NCI-H69 (cell line): ENCODE measurements at regions not wholly inside any gene's neighbourhood (a gene's known extent, or its start where the extent isn't known, plus 50 kb on each side); places are given as distances from the start of the nearest gene placed in this dataset.

ENCODE experiments used
- DNase-seq: peaks from one replicate; lab custom pipeline; 2025; lab: John Stamatoyannopoulos, UW

DNA sequence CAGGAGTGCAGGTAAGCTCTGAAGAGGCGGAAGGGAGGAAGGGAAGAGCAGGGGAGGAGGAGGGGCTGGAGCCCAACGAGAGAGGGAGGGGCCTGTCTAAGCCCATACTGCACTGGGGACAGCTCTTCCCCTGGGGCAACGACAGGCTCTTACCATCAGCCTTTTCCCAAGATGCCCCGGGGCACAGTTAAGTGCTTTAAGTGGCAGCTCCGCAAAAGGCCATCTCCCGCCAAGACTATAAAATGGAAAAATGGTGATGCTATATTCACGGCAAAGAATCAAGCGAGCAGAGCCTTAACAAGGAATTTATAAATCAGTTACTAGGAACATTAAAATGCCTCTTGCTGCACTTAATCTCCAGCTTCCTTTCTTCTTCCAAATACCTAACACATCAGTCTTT, 110.2 kb upstream of the NLRP1 start:
- DNase-seq, result peak; percentile 55

DNA sequence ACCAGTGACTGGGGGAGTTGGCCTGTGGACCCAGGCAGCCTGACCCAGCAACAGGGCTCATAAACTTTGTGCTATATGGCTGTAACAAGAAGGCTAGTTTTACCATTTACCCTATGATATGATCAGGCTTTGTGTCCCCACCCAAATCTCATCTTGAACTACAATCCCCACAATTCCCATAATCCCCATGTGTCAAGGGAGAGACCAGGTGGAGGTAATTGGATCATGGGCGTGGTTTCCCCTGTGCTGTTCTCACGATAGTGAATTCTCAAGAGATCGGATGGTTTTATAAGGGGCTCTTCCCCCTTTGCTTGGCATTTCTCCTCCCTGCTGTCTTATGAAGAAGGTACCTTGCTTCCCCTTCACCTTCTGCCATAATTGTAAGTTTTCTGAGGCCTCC, 111.2 kb upstream of the NLRP1 start:
- no peak for DNase-seq

DNA sequence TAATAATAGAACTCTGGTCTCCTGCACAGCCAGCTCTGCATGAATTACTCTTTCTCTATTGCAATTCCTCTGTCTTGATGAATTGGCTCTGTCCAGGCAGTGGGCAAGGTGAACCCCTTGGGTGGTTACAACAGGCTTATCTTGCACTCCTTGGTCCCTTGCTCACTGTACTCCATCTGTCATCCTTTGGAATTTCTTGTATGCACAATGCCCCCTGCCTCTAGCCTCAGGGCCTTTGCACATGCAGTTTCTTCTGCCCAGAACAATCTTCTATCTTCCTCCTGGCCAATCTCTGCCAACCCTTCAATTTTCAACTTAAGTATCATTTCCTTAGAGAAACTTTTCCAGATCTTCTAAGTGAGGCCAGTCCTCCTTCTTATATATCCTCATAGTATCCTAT, 114.7 kb upstream of the NLRP1 start:
- DNase-seq, result no peak

DNA sequence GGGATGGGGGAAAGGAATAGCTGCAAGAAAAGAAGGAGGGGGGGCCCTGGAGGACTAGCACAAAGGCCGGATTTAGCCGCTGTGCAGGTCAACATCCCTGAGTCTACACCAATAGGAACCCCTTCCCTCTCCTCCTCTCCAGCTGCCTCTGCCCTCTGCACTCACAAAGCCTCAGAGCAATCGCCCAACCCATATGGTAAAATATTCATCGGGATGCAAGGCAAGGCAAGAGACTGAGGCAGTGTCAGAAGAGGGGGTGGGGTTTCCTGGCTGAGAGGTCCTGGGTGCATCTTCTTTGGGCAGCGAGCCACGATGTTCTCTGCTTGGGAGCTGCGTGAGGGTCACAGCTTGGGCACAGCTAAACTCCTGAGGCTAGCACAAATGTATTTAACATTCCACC, 115.5 kb upstream of the NLRP1 start:
- no peak for DNase-seq

DNA sequence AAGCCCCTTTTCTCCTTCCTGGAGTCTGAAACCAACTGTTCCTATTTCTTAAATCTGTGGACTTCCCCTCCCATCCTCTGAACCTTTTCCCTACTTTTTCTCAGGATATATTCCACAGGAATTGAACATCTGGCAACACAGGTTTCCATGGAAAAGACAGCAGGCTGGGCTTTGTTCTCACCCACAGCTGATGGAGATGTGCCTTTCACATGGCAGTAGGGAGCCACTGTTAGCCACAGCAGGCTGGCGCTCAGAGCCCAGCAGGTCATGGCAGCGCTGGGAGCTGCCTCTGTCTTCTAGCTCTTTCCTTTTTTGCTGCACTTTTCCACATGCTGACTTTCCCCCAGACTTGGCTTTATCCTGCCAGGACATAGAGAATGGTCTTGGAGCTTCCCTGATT, 116.4 kb upstream of the NLRP1 start:
- DNase-seq, result peak; percentile 67

DNA sequence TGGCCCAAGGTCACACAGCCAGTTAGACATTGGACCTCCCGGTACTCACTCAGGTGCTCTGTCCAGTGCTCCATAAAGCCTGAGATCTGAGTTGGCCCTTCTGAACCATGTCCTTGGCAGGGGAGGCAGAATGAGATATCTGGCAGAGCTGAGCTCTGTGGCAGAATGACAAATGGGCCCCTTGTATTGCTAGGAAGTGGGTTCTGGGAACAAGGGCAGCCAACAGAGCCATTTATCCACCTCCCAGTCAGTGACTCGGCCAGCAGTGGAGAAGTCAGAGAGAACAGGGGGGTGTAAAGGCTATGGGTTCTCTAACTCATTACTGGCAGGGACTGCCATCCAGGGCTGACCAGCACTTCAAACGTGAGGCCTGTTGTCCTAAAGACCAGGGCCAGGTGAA, 117.1 kb upstream of the NLRP1 start:
- DNase-seq, result no peak

DNA sequence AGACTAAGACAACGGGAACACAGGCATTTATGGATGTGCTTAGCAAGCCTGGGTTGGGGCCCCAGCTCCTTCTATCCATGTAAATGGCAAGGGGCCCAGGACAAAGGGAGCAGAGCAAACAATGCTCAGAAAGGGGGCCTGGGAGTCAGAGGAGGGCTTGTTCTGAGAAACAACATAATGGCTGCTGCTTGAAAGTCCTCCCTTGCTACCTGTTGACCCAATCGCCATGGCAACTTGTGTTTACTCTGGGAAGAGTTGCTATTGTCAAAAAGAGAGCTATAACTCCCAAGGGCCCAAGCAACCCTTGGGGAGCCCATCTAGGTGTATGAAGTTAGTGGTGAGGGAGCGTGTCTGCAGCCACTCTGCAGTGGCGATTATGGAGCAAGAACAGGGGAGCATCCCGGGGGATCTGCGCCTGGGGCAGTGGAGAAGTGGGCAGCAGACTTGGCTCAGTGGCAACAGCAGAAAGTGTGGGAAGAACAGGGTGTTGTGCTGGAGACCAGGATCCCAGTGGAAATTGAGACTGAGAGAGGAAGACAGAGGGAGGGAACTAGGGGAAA, 118.7 kb upstream of the NLRP1 start:
- DNase-seq, result peak; percentile 66

DNA sequence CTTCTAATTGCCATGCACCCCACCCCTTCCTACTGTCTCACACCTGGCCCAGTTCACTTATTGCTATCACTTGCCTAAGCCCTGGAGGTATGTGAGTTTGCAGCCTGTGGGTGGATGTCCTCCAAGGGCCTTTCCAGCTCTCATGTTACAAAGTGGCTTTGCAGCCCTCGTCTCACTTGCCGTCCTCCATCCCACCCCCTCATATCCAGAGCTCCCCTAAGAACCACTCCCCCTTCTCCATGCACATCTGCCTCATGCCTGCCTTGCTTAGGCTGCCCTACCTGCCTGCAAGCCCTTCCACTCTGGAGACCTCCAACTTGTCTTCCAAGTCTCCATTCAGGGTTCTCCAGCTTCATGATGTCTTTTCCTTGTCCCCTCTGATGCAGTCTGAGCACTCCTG, 119.4 kb upstream of the NLRP1 start:
- DNase-seq, result peak; percentile 27

DNA sequence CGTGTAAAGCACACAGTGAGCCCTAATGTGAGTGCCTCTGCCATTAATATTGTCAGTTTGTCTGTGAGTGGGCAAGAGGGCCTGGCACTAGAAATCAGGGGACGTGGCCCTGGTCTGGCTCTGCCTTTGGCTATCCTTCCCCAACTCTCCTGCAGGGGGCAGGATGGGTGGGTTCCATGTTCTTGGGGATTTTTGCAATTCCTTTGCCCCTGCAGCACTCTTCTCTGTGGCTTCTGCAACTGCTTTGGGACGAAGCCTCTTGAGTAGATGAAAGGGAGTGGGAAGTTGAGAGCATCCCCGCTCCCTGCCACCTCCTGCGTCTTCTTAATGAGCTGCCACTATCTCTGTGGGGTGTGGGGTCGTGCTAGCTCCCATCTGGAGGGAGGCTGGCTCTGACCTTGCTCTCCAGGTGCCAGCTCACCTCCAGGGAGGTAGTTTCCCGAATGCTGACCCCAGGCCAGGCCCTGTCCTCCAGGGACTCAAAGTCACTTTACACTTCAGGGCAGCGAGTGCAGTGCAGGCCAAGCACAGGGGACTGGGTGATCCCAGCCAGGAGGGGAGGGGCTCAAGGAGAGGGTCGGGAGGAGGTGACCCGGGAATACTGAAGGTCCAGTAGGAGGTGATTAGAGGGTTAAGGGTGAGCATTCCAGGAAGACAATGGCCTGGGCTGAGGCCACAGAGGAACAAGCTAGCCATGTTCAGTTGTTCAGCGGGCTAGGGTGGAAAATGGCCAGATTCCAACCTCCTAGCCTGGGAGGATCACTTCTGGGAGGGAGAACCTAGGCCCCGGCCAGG, 121.0 kb upstream of the NLRP1 start:
- peak; percentile 4 for DNase-seq

DNA sequence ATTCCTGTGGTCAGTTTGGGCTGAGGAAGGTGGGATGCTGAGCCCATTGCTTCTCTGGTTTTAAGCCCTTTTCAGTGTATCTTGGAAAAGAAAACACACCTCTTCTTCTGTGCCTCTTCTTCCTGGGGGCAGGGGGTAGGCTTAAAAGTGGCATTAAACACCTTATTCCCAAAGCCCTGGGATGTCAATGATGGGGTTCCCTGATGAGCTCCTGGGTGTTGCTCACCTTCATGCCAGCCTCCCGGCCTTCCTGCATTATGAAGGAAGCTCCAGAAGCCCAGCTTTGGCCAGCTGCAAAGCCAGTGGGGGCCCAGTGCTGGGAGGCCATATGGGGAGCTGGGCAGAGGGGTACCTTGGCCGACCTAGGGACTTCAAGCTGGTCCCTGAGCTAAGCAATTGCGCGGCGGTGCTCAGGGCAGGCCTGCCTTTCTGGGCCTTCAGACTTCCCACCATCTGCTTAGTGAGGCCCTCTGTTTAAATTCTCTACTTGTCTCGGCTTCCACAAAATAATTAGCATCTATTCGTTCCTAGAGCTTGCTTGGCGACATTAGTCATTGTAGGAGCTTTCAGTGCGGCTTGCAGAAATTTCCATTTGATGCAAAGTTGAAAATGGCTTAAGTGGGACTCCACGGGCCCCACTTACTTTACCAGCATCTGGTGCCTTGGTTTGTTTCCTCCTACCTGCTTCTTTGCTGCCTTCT, 121.7 kb upstream of the NLRP1 start:
- no peak for DNase-seq

DNA sequence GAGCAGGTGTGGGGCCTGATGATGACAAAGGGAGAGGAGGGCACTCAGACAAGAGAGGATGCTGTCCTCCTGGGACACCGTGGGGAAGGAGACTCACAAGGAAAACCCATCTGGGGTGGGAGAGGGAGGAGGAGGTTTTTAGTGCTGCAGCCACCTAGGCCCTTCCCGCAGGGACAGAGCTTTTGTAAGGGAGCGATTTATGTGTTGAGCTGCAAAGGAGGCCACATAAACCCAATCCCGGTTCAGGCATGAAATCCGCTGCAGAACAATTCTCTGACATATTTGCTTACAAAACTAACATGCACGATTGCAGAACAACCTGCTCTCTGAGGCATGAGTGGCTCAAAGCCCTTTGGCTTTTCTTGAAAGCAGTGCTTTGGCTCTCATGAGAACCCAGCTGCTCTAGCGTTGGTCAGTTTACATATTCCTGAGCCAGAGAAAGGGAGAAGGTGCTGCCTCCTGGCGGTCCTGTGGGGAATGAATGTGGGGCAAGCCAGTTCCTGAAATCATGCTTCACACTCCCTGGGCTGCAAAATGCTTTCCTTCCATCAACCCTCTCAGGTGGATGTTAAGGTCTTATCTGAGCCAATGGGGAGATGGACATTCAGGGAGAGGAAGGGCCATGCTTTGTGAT, 122.4 kb upstream of the NLRP1 start:
- DNase-seq, result peak; percentile 68

DNA sequence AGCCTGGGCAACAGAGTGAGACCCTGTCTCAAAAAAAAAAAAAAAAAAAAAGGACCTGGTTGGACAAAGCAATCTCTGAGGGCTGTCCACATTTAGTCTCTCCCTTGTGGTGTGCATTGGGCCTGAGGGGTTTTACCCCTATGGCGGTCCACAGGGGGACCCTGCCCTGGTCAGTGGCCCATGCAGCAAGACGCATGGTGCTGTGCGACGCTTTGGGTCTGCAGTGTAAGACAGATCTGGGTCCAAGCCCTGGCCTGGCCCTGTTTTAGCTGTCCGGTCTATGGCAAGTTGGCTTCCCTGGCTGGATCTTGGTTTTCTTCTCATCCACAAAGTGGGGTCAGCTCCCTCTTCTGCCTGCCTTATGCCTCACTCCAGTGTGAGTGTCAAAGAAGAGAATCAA, 123.2 kb upstream of the NLRP1 start:
- no peak for DNase-seq

DNA sequence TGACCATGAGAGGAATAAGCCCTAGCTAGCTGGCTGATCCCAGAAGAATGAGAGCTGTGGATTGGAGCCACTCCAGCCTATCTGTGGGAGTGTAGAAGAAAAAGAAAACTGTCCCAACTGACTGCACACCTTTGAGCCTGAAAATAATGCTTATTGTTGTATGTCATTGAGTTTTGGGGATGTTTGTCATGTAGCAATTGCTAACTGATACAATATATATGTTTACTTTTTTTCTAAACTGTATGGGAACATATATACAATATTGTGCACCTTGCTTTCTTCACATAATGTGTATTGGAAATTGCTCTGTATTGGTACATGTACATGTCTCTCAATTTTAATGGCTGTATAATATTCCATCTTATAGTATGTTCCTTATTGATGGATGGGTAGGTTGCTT, 124.0 kb upstream of the NLRP1 start:
- DNase-seq, result no peak

DNA sequence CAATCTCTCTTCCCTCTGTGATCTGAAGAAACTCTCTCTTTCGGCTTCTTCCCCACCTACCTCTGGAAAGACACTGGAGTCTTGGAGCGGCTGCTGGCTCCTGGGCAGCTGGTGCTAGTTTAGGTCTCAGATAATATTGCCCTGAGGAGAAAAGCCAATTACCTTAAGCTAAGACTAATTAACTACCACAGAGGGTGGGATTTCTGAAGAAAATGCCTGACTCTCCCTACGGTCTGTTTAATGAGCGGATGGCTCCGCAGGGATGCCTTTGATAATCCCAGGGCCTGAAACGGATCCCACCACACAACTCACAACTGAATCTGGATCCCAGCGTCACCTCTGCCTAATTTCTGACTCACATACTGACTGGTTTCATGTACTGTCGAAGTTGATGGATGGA, 127.0 kb upstream of the NLRP1 start:
- peak; percentile 84 for DNase-seq

DNA sequence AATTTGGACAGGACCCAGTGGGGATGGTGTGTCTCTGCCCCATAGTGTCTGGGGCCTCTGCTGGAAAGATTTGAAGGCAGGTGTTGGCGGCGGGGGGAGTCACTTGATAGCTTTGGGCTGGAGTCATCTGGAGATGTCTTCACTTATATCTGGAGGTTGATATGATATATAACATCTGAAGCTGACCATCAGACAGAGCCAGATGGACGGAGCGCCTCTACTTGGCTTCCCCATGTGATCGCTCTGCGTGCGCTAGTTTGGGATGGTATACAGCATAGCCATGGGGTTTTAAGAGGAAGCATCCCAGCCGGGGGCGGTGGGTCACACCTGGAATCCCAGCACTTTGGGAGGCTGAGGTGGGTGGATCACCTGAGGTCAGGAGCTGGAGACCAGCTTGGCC, 130.7 kb upstream of the NLRP1 start:
- no peak for DNase-seq

DNA sequence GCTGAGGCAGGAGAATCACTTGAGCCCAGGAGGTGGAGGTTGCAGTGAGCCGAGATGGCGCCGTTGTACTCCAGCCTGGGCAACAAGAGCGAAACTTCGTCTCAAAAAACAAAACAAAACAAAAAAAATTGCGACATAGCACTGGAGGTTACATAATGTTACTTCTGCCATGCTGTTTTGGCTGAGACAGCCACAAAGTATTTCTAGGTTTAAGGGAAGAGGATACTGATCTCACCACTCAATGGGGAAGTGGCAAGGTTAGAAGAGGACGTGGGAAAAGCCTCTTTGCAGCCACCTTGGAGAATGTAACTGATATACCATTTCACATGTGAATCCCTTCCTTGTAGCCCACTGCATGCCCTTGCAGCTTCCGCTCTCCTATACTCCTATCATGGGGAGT, 131.2 kb upstream of the NLRP1 start:
- DNase-seq, result no peak

DNA sequence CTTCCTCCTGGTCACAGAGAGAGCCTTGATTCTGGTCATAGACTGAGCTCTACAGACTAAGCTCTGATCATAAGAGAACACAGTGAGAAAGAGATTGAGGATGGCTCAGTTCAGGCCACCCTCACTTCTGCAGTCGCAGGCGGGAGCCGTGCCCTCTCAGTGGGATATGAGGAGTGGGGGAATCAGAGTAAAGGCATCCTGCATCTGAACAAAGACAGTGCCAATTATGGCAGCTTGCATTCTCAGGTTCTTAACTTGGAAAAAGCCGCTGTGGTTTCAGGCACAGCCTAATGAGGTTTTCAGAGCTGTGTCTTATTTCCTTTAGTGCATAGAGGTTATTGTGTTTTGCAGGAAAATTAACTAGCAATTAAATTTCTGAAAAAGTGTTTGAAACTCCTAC, 134.4 kb upstream of the NLRP1 start:
- peak; percentile 8 for DNase-seq

DNA sequence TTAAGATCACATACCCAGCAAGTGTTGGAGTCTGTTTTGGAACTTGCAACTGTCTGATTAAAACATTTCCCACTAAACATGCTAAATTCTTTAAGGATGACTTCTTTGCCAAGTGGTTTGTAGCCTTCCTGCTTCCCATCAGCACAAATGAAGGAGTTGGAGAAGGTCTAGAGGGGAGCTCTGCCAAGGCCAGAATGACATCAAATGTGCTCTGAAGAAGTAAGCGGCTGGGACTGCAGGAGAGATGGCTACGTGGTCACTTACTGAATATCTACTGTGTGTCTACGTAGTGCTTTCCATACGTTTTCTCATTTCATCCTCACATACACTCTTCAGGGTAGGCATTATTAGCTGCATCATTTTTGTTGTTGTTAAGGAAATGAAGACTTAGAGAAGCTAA, 135.7 kb upstream of the NLRP1 start:
- no peak for DNase-seq

DNA sequence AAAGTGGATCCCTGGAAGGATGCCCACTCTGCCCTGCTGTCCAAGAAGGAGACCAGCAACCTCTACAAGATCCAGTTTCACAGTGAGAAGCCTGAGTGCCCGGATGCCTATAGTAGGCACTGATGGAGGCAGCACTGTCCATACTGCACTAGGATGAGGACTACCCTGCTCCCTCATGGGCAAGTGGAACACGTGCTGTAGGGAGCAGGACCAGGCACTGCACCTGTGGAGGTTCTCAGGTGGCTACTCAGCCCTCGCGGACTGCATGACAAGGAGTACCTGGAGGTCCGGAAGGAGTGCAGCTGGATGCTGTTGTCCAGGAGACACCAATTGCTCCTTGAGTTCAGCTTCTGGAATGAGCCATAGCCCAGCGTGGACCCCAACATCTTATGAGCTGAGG, 146.1 kb upstream of the NLRP1 start:
- DNase-seq, result no peak

DNA sequence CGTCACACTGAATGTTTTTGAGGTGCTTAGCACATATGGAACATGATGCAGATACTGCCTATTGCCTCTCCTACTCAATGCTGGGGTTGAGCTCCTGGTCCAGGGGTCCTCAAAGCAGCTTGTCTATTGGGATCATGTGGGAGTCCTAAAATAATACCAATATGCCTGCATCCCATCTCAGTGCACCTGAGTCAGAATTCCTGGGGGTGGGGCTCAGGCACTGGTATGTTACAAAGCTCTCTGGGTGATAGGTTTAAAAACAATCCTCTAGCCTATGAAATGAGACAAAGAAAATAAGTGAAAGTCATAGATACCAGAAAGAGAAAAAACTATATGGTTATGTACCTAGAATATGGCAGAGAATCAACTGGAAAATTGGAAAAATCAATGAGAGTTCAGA, 156.6 kb upstream of the NLRP1 start:
- no peak for DNase-seq

DNA sequence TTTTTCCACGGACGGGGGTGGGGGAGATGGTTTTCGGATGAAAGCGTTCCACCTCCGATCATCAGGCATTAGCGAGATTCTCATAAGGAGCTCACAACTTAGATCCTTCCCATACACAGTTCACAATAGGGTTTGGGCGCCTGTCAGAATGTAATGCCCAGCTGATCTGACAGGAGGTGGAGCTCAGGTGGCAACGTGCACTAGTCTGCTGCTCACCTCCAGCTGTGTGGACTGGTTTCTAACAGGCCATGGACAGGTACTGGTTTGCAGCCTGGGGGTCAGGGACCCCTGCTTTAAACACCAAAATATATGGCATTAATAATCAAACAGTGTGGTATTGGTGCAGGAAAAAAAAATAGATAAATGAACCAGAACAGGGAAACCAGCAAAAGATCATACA, 157.5 kb upstream of the NLRP1 start:
- no peak for DNase-seq

DNA sequence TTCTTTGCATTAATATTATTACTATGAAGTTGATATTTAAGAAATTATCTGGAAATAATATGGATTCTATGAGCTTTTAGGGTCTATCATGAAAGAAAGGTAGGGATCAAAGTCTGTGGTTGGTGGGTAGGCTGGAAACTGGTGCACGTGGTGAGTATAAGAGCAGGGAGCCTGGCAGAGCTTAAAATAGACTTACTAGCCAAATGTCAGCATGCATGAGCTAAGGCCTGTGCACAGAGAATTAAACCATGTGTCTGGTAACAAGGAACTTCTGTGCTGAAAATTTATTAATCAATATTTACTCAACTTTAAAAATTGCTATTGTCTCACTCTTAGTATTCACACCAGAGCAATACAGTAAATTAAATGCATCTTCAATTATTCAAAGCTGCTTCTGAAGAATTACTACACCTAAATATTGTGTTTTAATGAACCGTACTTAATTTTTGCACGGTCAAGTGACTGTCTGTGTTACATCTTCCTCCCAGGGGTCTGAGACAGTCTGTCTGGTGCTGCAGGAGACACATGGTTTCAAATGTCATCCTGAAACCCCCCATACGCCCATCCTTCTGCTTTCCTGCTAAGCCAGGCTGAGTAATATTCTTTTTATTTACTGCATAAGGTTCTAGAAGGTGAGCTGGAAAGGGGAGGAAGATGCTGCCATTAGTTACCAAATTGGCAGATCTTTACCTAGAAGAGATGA, 161.0 kb upstream of the NLRP1 start:
- DNase-seq, result peak; percentile 94
